Activated B cell treated with CpG ODN at 0.5 μM for 24 hours (primary cell): ENCODE measurements at regions not wholly inside any gene's neighbourhood (a gene's known extent, or its start where the extent isn't known, plus 50 kb on each side); places are given as distances from the start of the nearest gene placed in this dataset.

Source experiments
- ATAC-seq: fragments of 200-7000 bp; cut with Tn5 transposase; one replicate; pipeline ENCODE4 v1.10.0; 2021; ENCODE audit warnings: low read depth, mild to moderate bottlenecking, moderate library complexity
- CTCF ChIA-PET: fragments of 350-600 bp; sonication (Branson Sonifier 250); formaldehyde crosslinking; loops from one replicate; lab custom pipeline; 2021; ENCODE audit warnings: antibody characterized with exemption; lab: Charles Lee
- POLR2A ChIA-PET: fragments of 350-600 bp; sonication (Branson Sonifier 250); formaldehyde crosslinking; loops from one replicate; lab custom pipeline; 2021; ENCODE audit warnings: antibody characterized with exemption; lab: Charles Lee
- DNase-seq: peaks from one replicate; pipeline ENCODE4 v3.0.0; 2022
- H3K27ac Mint-ChIP-seq: one replicate; pipeline ENCODE4 v1.8.0; 2020; ENCODE audit warnings: mixed read lengths
- H3K27me3 Mint-ChIP-seq: one replicate; pipeline ENCODE4 v1.8.0; 2021; ENCODE audit warnings: mixed read lengths
- H3K36me3 Mint-ChIP-seq: one replicate; pipeline ENCODE4 v1.8.0; 2021; ENCODE audit warnings: low read depth, mixed read lengths
- H3K4me1 Mint-ChIP-seq: one replicate; pipeline ENCODE4 v1.8.0; 2021; ENCODE audit warnings: mixed read lengths
- H3K4me3 Mint-ChIP-seq: one replicate; pipeline ENCODE4 v1.8.0; 2020; ENCODE audit warnings: mild to moderate bottlenecking, mixed read lengths
- H3K9me3 Mint-ChIP-seq: one replicate; pipeline ENCODE4 v1.8.0; 2020; ENCODE audit warnings: mixed read lengths
- CTCF ChIP-seq: fragments of 200-600 bp; IDR thresholded peaks from one replicate; pipeline ENCODE4 v1.8.0; 2022; ENCODE audit warnings: antibody characterized with exemption, mild to moderate bottlenecking
- intact Hi-C: fragments of 100-400 bp; cut with micrococcal nuclease; formaldehyde crosslinking; loops from one replicate; pipeline ENCODE4 v1.15.1; 2024

GRCh38 chr6:166008441-166009369 is 158.9 kb downstream of the TBXT start:
- CTCF ChIA-PET, result no interaction called here
- no peak for ATAC-seq
- H3K27me3 Mint-ChIP-seq, result peaks cover 57% of the 10 kb centered on the region
- intact Hi-C loops, result no loop called here
- no peaks in the 10 kb centered on the region for H3K9me3 Mint-ChIP-seq
- H3K36me3 Mint-ChIP-seq, result no peaks in the 10 kb centered on the region
- POLR2A ChIA-PET, result no interaction called here
- peaks cover 5% of the 10 kb centered on the region for H3K4me1 Mint-ChIP-seq
- no peak overlapping the region for H3K27ac Mint-ChIP-seq
- no peak overlapping the region for H3K4me3 Mint-ChIP-seq
- no peak for TF ChIP-seq CTCF
- DNase-seq, result no peak

GRCh38 chr6:166007349-166008263 is 160.0 kb downstream of the TBXT start:
- Mint-ChIP-seq H3K9me3 (no peaks in the 10 kb centered on the region), H3K4me3 (no peak overlapping the region), H3K4me1 (peaks cover 5% of the 10 kb centered on the region), H3K27me3 (peaks cover 65% of the 10 kb centered on the region), H3K36me3 (no peaks in the 10 kb centered on the region), H3K27ac (no peak overlapping the region)
- no peak for ATAC-seq
- ChIA-PET POLR2A (no interaction called here), CTCF (no interaction called here)
- DNase-seq, result no peak
- no peak for TF ChIP-seq CTCF
- intact Hi-C loops, result no loop called here

- ATAC-seq (no peak), DNase-seq (no peak)
- Mint-ChIP-seq H3K27me3 (peaks cover 60% of the 10 kb centered on the region), H3K4me3 (no peak overlapping the region), H3K36me3 (no peaks in the 10 kb centered on the region), H3K9me3 (no peaks in the 10 kb centered on the region), H3K4me1 (peaks cover 5% of the 10 kb centered on the region), H3K27ac (no peak overlapping the region)
- intact Hi-C loops, result no loop called here
- ChIA-PET POLR2A (no interaction called here), CTCF (no interaction called here)
- TF ChIP-seq CTCF, result no peak
Measured at GRCh38 chr6:166006900-166007301, 160.8 kb downstream of the TBXT start.

GRCh38 chr6:166005944-166006899 is 161.4 kb downstream of the TBXT start:
- POLR2A ChIA-PET, result no interaction called here
- DNase-seq, result no peak
- CTCF ChIA-PET, result no interaction called here
- Mint-ChIP-seq H3K36me3 (no peaks in the 10 kb centered on the region), H3K27ac (no peak overlapping the region), H3K4me3 (no peak overlapping the region), H3K27me3 (peaks cover 63% of the 10 kb centered on the region), H3K9me3 (no peaks in the 10 kb centered on the region), H3K4me1 (peaks cover 5% of the 10 kb centered on the region)
- TF ChIP-seq CTCF, result no peak
- intact Hi-C loops, result no loop called here
- ATAC-seq, result no peak
